GM23338 (cell line): ENCODE measurements at regions not wholly inside any gene's neighbourhood (a gene's known extent, or its start where the extent isn't known, plus 50 kb on each side); places are given as distances from the start of the nearest gene placed in this dataset.

Experiments used
- ATAC-seq: fragments of 200-7000 bp; cut with Tn5 transposase; 3 replicates; pipeline ENCODE4 v1.9.1; 2020
- DNase-seq: peaks from one replicate; pipeline ENCODE4 v3.0.0-alpha.2; 2015; ENCODE audit warnings: low spot score
- H2AFZ ChIP-seq: fragments of 200-600 bp; sonication (generic); 2 replicates; pipeline ENCODE4 v1.8.0; 2016; ENCODE audit warnings: antibody characterized with exemption, mild to moderate bottlenecking, moderate library complexity
- H3F3A ChIP-seq: fragments of 200-600 bp; sonication (generic); replicated peaks from 2 replicates; pipeline ENCODE4 v1.8.0; 2017; ENCODE audit warnings: antibody characterized with exemption, mixed run types, low read depth
- H3K27ac ChIP-seq: fragments of 200-600 bp; sonication (generic); 2 replicates; pipeline ENCODE4 v1.6.1; 2016; ENCODE audit warnings: low read depth
- H3K27me3 ChIP-seq: fragments of 200-600 bp; sonication (generic); 2 replicates; pipeline ENCODE4 v1.8.0; 2016; ENCODE audit warnings: mild to moderate bottlenecking, mixed run types, moderate library complexity; ENCODE audit not compliant: insufficient read depth
- H3K36me3 ChIP-seq: fragments of 200-600 bp; sonication (generic); 2 replicates; pipeline ENCODE4 v1.8.0; 2016; ENCODE audit warnings: mild to moderate bottlenecking; ENCODE audit not compliant: insufficient read depth
- H3K4me1 ChIP-seq: fragments of 200-600 bp; sonication (generic); 2 replicates; pipeline ENCODE4 v1.8.0; 2016; ENCODE audit warnings: mild to moderate bottlenecking, moderate library complexity; ENCODE audit not compliant: insufficient read depth
- H3K4me2 ChIP-seq: fragments of 200-600 bp; sonication (generic); 2 replicates; pipeline ENCODE4 v1.7.1; 2017; ENCODE audit warnings: mixed run types
- H3K4me3 ChIP-seq: fragments of 200-600 bp; sonication (generic); 2 replicates; pipeline ENCODE4 v1.6.1; 2016; ENCODE audit warnings: mixed run types
- H3K79me2 ChIP-seq: fragments of 200-600 bp; sonication (generic); replicated peaks from 2 replicates; pipeline ENCODE4 v1.8.0; 2017; ENCODE audit warnings: mild to moderate bottlenecking; ENCODE audit not compliant: insufficient read depth
- H3K9me2 ChIP-seq: fragments of 200-600 bp; sonication (generic); 2 replicates; pipeline ENCODE4 v1.8.0; 2017; ENCODE audit not compliant: insufficient read depth
- H4K20me1 ChIP-seq: fragments of 200-600 bp; sonication (generic); replicated peaks from 2 replicates; pipeline ENCODE4 v1.8.0; 2017; ENCODE audit warnings: mild to moderate bottlenecking; ENCODE audit not compliant: insufficient read depth
- H3K27ac Mint-ChIP-seq: 2 replicates; pipeline ENCODE4 v1.8.0; 2020; ENCODE audit warnings: inconsistent platforms, mild to moderate bottlenecking, moderate library complexity, mixed read lengths
- H3K27me3 Mint-ChIP-seq: 3 replicates; pipeline ENCODE4 v1.8.0; 2022; ENCODE audit warnings: low read depth, mild to moderate bottlenecking, moderate library complexity, mixed read lengths, inconsistent platforms; ENCODE audit not compliant: insufficient read depth, poor library complexity
- H3K36me3 Mint-ChIP-seq: 3 replicates; pipeline ENCODE4 v1.8.0; 2021; ENCODE audit warnings: low read depth, mild to moderate bottlenecking, inconsistent platforms, moderate library complexity, mixed read lengths
- H3K4me1 Mint-ChIP-seq: 3 replicates; pipeline ENCODE4 v1.8.0; 2020; ENCODE audit warnings: mild to moderate bottlenecking, inconsistent platforms, mixed read lengths
- H3K4me3 Mint-ChIP-seq: 3 replicates; pipeline ENCODE4 v1.8.0; 2021; ENCODE audit warnings: moderate library complexity, mild to moderate bottlenecking, inconsistent platforms, mixed read lengths
- H3K9me3 Mint-ChIP-seq: 3 replicates; pipeline ENCODE4 v1.8.0; 2020; ENCODE audit warnings: moderate library complexity, mild to moderate bottlenecking, inconsistent platforms, mixed read lengths
- CTCF ChIP-seq, 2 experiments: fragments of 200-600 bp in 1 of 2; sonication (generic) in 1 of 2; conservative IDR thresholded peaks; 2 replicates each; pipeline versions ENCODE4 v1.5.1 to v1.6.1; 2016 to 2017; ENCODE audit warnings: antibody characterized with exemption in 2 of 2, low read depth in 2 of 2, mild to moderate bottlenecking in 2 of 2, moderate library complexity in 1 of 2
- POLR2AphosphoS5 ChIP-seq: IDR thresholded peaks from 2 replicates; pipeline ENCODE4 v1.6.1; 2016; ENCODE audit warnings: antibody characterized with exemption, low read depth
- STAT1 ChIP-seq: IDR thresholded peaks from one replicate; pipeline ENCODE4 v1.6.1; 2016; ENCODE audit warnings: antibody characterized with exemption; ENCODE audit not compliant: unreplicated experiment
- ZNF114 ChIP-seq: fragments of 250-450 bp; sonication (Bioruptor Pico); IDR thresholded peaks from 2 replicates; pipeline ENCODE4 v1.5.0; 2020; ENCODE audit warnings: mild to moderate bottlenecking, moderate library complexity
- ZNF462 ChIP-seq: fragments of 250-450 bp; sonication (Bioruptor Pico); IDR thresholded peaks from 2 replicates; pipeline ENCODE4 v1.5.0; 2020; ENCODE audit warnings: mild to moderate bottlenecking, moderate library complexity
- TF ChIP-seq, protein P1 (sequence below): IDR thresholded peaks from 2 replicates; pipeline ENCODE4 v1.6.1; 2016; ENCODE audit warnings: antibody characterized with exemption
- TF ChIP-seq, protein P2 (sequence below): IDR thresholded peaks from one replicate; pipeline ENCODE4 v1.6.1; 2018; ENCODE audit warnings: antibody characterized with exemption; ENCODE audit not compliant: unreplicated experiment

DNA sequence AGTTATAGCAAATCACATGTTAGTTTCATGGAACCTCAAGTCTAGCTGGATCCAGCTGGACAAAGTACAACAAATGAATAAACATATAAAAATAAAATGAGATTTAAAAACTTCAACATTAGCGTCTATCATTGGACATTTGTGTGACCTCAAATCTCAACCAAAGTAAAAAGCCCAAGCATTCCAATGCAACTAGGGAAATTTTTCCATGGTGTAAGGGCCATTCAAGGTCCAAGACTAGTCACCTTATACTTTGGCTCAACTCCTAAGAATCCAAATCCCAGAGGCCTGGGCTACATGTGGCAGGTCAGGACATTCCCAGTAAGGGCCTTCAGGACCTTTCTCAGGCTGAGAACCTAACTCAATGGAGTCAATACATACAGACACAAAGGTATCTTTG is 137.4 kb upstream of the DMAC1 start:
- H3K36me3 ChIP-seq = no peaks in the 10 kb centered on the region
- H3K27ac Mint-ChIP-seq = no peak overlapping the region
- no peaks in the 10 kb centered on the region for H3K79me2 ChIP-seq
- H3K4me3 Mint-ChIP-seq = no peak overlapping the region
- H3K9me2 ChIP-seq = no peaks in the 10 kb centered on the region
- no peak overlapping the region for H3K4me2 ChIP-seq
- TF ChIP-seq, protein P1, sequence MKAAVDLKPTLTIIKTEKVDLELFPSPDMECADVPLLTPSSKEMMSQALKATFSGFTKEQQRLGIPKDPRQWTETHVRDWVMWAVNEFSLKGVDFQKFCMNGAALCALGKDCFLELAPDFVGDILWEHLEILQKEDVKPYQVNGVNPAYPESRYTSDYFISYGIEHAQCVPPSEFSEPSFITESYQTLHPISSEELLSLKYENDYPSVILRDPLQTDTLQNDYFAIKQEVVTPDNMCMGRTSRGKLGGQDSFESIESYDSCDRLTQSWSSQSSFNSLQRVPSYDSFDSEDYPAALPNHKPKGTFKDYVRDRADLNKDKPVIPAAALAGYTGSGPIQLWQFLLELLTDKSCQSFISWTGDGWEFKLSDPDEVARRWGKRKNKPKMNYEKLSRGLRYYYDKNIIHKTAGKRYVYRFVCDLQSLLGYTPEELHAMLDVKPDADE = no peak
- TF ChIP-seq POLR2AphosphoS5 (no peak), ZNF462 (CRISPR knock-in tag) (no peak), CTCF (conservative IDR thresholded peaks at IDR 0.05; ENCODE audit: low read depth in 2 of 2) (no peak), STAT1 (no peak), ZNF114 (CRISPR knock-in tag) (no peak)
- TF ChIP-seq, protein P2, sequence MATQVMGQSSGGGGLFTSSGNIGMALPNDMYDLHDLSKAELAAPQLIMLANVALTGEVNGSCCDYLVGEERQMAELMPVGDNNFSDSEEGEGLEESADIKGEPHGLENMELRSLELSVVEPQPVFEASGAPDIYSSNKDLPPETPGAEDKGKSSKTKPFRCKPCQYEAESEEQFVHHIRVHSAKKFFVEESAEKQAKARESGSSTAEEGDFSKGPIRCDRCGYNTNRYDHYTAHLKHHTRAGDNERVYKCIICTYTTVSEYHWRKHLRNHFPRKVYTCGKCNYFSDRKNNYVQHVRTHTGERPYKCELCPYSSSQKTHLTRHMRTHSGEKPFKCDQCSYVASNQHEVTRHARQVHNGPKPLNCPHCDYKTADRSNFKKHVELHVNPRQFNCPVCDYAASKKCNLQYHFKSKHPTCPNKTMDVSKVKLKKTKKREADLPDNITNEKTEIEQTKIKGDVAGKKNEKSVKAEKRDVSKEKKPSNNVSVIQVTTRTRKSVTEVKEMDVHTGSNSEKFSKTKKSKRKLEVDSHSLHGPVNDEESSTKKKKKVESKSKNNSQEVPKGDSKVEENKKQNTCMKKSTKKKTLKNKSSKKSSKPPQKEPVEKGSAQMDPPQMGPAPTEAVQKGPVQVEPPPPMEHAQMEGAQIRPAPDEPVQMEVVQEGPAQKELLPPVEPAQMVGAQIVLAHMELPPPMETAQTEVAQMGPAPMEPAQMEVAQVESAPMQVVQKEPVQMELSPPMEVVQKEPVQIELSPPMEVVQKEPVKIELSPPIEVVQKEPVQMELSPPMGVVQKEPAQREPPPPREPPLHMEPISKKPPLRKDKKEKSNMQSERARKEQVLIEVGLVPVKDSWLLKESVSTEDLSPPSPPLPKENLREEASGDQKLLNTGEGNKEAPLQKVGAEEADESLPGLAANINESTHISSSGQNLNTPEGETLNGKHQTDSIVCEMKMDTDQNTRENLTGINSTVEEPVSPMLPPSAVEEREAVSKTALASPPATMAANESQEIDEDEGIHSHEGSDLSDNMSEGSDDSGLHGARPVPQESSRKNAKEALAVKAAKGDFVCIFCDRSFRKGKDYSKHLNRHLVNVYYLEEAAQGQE = no peak
- no peaks in the 10 kb centered on the region for H3F3A ChIP-seq
- no peaks in the 10 kb centered on the region for H3K27me3 Mint-ChIP-seq
- no peak overlapping the region for H3K27ac ChIP-seq
- H4K20me1 ChIP-seq = no peaks in the 10 kb centered on the region
- H3K36me3 Mint-ChIP-seq = no peaks in the 10 kb centered on the region
- no peak overlapping the region for H3K4me3 ChIP-seq
- H3K4me1 ChIP-seq = peaks cover 8% of the 10 kb centered on the region; the same call in 1 of the 2 replicates
- peaks cover 11% of the 10 kb centered on the region; the same call in 2 of the 3 replicates for H3K9me3 Mint-ChIP-seq
- no peaks in the 10 kb centered on the region for H3K27me3 ChIP-seq
- DNase-seq (no peak), ATAC-seq (no peak)
- H2AFZ ChIP-seq = no peak overlapping the region
- peaks cover 5% of the 10 kb centered on the region for H3K4me1 Mint-ChIP-seq
